Loucy (cell line): ENCODE measurements at regions not wholly inside any gene's neighbourhood (a gene's known extent, or its start where the extent isn't known, plus 50 kb on each side); places are given as distances from the start of the nearest gene placed in this dataset.

ENCODE experiments used
- H2AFZ ChIP-seq: fragments of 200-600 bp; sonication (generic); 2 replicates; pipeline ENCODE4 v1.6.0; 2016; ENCODE audit warnings: antibody characterized with exemption, mild to moderate bottlenecking, low read length, moderate library complexity
- H3F3A ChIP-seq: fragments of 200-600 bp; 2 replicates; pipeline ENCODE4 v1.6.0; 2016; ENCODE audit warnings: antibody characterized with exemption, low read depth, mild to moderate bottlenecking
- H3K27me3 ChIP-seq: fragments of 200-600 bp; sonication (generic); 2 replicates; pipeline ENCODE4 v1.6.1; 2014; ENCODE audit warnings: low read length, mild to moderate bottlenecking; ENCODE audit not compliant: insufficient read depth, poor library complexity, severe bottlenecking
- H3K36me3 ChIP-seq: fragments of 200-600 bp; sonication (generic); 2 replicates; pipeline ENCODE4 v1.6.1; 2016; ENCODE audit warnings: low read length; ENCODE audit not compliant: insufficient read depth
- H3K4me1 ChIP-seq: fragments of 200-600 bp; sonication (generic); 2 replicates; pipeline ENCODE4 v1.5.1; 2014; ENCODE audit warnings: low read length, mild to moderate bottlenecking; ENCODE audit not compliant: insufficient read depth, poor library complexity, severe bottlenecking
- H3K4me2 ChIP-seq: fragments of 200-600 bp; sonication (generic); 2 replicates; pipeline ENCODE4 v1.6.0; 2014; ENCODE audit warnings: antibody characterized with exemption, low read length, low read depth, mild to moderate bottlenecking; ENCODE audit not compliant: poor library complexity, severe bottlenecking
- H3K4me3 ChIP-seq: fragments of 200-600 bp; sonication (generic); 2 replicates; pipeline ENCODE4 v1.5.1; 2014; ENCODE audit warnings: low read length, mild to moderate bottlenecking, mixed read lengths; ENCODE audit not compliant: poor library complexity, severe bottlenecking
- H3K79me2 ChIP-seq: fragments of 200-600 bp; sonication (generic); 2 replicates; pipeline ENCODE4 v1.6.1; 2014; ENCODE audit warnings: low read length; ENCODE audit not compliant: insufficient read depth
- H3K9ac ChIP-seq: fragments of 200-600 bp; sonication (generic); 2 replicates; pipeline ENCODE4 v1.6.0; 2014; ENCODE audit warnings: mild to moderate bottlenecking, low read depth, low read length, moderate library complexity; ENCODE audit not compliant: poor library complexity, severe bottlenecking
- H3K9me2 ChIP-seq: fragments of 200-600 bp; sonication (generic); replicated peaks from 2 replicates; pipeline ENCODE4 v1.6.1; 2016; ENCODE audit warnings: low read depth, low read length, mixed read lengths
- H3K9me3 ChIP-seq: fragments of 200-600 bp; sonication (generic); 2 replicates; pipeline ENCODE4 v1.6.1; 2014; ENCODE audit warnings: mild to moderate bottlenecking, antibody characterized with exemption, low read length, low read depth; ENCODE audit not compliant: insufficient read depth
- H4K20me1 ChIP-seq: fragments of 200-600 bp; sonication (generic); 2 replicates; pipeline ENCODE4 v1.6.0; 2014; ENCODE audit warnings: antibody characterized with exemption, low read length, mild to moderate bottlenecking; ENCODE audit not compliant: insufficient read depth, poor library complexity, severe bottlenecking
- EZH2phosphoT487 ChIP-seq: fragments of 200-600 bp; IDR thresholded peaks from 2 replicates; pipeline ENCODE4 v1.6.1; 2018; ENCODE audit warnings: antibody characterized with exemption, mild to moderate bottlenecking, moderate library complexity, borderline replicate concordance
- TF ChIP-seq, protein P1 (sequence below): fragments of 200-600 bp; sonication (generic); conservative IDR thresholded peaks from 2 replicates; pipeline ENCODE4 v1.5.1; 2014; ENCODE audit warnings: mild to moderate bottlenecking, antibody characterized with exemption, low read length

- Histone ChIP-seq H3K27me3 (no peaks in the 10 kb centered on the region), H4K20me1 (no peaks in the 10 kb centered on the region), H3K4me3 (no peak overlapping the region), H3K79me2 (no peaks in the 10 kb centered on the region), H3K9me3 (no peaks in the 10 kb centered on the region), H3K36me3 (no peaks in the 10 kb centered on the region), H3K4me2 (no peak overlapping the region), H3F3A (no peaks in the 10 kb centered on the region), H3K9me2 (no peaks in the 10 kb centered on the region), H3K4me1 (no peaks in the 10 kb centered on the region), H2AFZ (no peak overlapping the region), H3K9ac (no peak overlapping the region)
- TF ChIP-seq EZH2phosphoT487: no peak
- TF ChIP-seq, protein P1, sequence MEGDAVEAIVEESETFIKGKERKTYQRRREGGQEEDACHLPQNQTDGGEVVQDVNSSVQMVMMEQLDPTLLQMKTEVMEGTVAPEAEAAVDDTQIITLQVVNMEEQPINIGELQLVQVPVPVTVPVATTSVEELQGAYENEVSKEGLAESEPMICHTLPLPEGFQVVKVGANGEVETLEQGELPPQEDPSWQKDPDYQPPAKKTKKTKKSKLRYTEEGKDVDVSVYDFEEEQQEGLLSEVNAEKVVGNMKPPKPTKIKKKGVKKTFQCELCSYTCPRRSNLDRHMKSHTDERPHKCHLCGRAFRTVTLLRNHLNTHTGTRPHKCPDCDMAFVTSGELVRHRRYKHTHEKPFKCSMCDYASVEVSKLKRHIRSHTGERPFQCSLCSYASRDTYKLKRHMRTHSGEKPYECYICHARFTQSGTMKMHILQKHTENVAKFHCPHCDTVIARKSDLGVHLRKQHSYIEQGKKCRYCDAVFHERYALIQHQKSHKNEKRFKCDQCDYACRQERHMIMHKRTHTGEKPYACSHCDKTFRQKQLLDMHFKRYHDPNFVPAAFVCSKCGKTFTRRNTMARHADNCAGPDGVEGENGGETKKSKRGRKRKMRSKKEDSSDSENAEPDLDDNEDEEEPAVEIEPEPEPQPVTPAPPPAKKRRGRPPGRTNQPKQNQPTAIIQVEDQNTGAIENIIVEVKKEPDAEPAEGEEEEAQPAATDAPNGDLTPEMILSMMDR: no peak
Measured at GRCh38 chr6:145020543-145020942, 714.8 kb downstream of the EPM2A start.

- no peak overlapping the region for H2AFZ ChIP-seq
- no peaks in the 10 kb centered on the region for H3K36me3 ChIP-seq
- H3K4me3 ChIP-seq: no peak overlapping the region
- no peak overlapping the region for H3K9ac ChIP-seq
- no peaks in the 10 kb centered on the region for H3K27me3 ChIP-seq
- no peak overlapping the region for H3K4me2 ChIP-seq
- H4K20me1 ChIP-seq: no peaks in the 10 kb centered on the region
- H3K79me2 ChIP-seq: no peaks in the 10 kb centered on the region
- H3K4me1 ChIP-seq: no peaks in the 10 kb centered on the region
- H3K9me2 ChIP-seq: no peaks in the 10 kb centered on the region
- no peak for TF ChIP-seq EZH2phosphoT487
- TF ChIP-seq, protein P1: no peak
- no peaks in the 10 kb centered on the region for H3K9me3 ChIP-seq
- H3F3A ChIP-seq: no peaks in the 10 kb centered on the region
Measured at GRCh38 chr6:145022199-145022796, 713.0 kb downstream of the EPM2A start.

DNA sequence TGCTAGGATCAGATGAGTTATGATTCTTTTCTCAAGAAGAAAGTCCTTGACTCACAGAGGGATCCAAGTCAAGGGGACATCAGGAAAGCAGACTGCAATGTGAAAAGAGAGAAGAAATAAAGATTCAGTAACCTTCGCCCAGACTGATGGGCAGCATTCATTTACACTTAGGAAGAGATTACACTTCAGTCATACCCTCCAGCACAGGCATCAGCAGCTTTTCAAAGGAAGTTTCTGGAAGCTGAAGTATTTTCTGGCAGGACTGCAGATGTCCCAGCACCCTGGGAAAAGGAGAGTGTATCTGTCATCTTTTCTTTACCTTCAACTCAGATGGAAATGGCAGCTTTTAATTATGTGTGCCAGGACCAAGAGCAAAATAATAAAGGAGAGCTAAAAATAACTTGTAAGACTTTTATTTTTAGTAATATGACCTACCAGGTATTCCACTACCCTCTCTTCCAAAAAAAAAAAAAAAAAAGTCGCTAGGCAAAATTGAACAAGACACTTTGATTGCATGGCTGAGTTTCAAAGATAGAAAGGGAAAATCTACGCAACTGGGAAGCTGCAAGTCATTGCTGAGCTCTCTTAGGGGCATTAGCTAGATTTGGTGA lies 712.1 kb downstream of the EPM2A start:
- Histone ChIP-seq H3K27me3 (no peaks in the 10 kb centered on the region), H3K4me2 (no peak overlapping the region), H3K9me2 (no peaks in the 10 kb centered on the region), H3K4me3 (no peak overlapping the region), H2AFZ (no peak overlapping the region), H3K79me2 (no peaks in the 10 kb centered on the region), H4K20me1 (no peaks in the 10 kb centered on the region), H3K9ac (no peak overlapping the region), H3K36me3 (no peaks in the 10 kb centered on the region), H3K4me1 (no peaks in the 10 kb centered on the region), H3K9me3 (no peaks in the 10 kb centered on the region), H3F3A (no peaks in the 10 kb centered on the region)
- no peak for TF ChIP-seq EZH2phosphoT487
- TF ChIP-seq, protein P1: no peak
